ENCODE measurements at regions not wholly inside any gene's neighbourhood (a gene's known extent, or its start where the extent isn't known, plus 50 kb on each side); places are given as distances from the start of the nearest gene placed in this dataset.

GRCh38 chr21:26653430-26653829 lies 80.3 kb upstream of the CYYR1 start:
- TF ChIP-seq CTCF (conservative IDR thresholded peaks at IDR 0.05; ENCODE audit: low read depth, low read length) (no peak), EZH2 (IDR thresholded peaks at IDR 0.05; ENCODE audit: low read length, unreplicated experiment) (no peak), EZH2phosphoT487 (IDR thresholded peaks at IDR 0.05; ENCODE audit: borderline replicate concordance, low read length) (no peak)

Data from PC-3 (cell line).